ENCODE measurements at regions not wholly inside any gene's neighbourhood (a gene's known extent, or its start where the extent isn't known, plus 50 kb on each side); places are given as distances from the start of the nearest gene placed in this dataset.

- DNase-seq, result no peak
- intact Hi-C loops (cut with micrococcal nuclease), result no loop called here
- no peaks in the 10 kb centered on the region for H3K36me3 ChIP-seq
- H3K4me3 ChIP-seq, result no peak overlapping the region
- peaks cover 51% of the 10 kb centered on the region for H3K27me3 ChIP-seq (ENCODE audit: low read depth)
- no peaks in the 10 kb centered on the region for H3K9me3 ChIP-seq (replicated peaks)
- H3K4me1 ChIP-seq, result no peaks in the 10 kb centered on the region
- no peak overlapping the region for H3K27ac ChIP-seq (replicated peaks)
- TF ChIP-seq CTCF (IDR thresholded peaks at IDR 0.05; ENCODE audit: borderline replicate concordance), result no peak
These were observed 111.7 kb upstream of the PUM3 start for GRCh38 chr9:2955575-2955974.

GRCh38 chr9:2939368-2939767, 95.5 kb upstream of the PUM3 start:
- H3K4me3 ChIP-seq, result no peak overlapping the region
- H3K36me3 ChIP-seq, result no peaks in the 10 kb centered on the region
- no peak overlapping the region for H3K27ac ChIP-seq (replicated peaks)
- no peak for DNase-seq
- H3K4me1 ChIP-seq, result no peaks in the 10 kb centered on the region
- no peak for TF ChIP-seq CTCF (IDR thresholded peaks at IDR 0.05; ENCODE audit: borderline replicate concordance)
- peaks cover 8% of the 10 kb centered on the region for H3K27me3 ChIP-seq (ENCODE audit: low read depth)
- H3K9me3 ChIP-seq (replicated peaks), result no peaks in the 10 kb centered on the region
- intact Hi-C loops (cut with micrococcal nuclease), result no loop called here

GRCh38 chr9:2936221-2936620, 92.3 kb upstream of the PUM3 start:
- no peak for TF ChIP-seq CTCF (IDR thresholded peaks at IDR 0.05; ENCODE audit: borderline replicate concordance)
- Histone ChIP-seq H3K4me3 (no peak overlapping the region), H3K9me3 (replicated peaks) (no peaks in the 10 kb centered on the region), H3K27me3 (ENCODE audit: low read depth) (peaks cover 13% of the 10 kb centered on the region), H3K36me3 (no peaks in the 10 kb centered on the region), H3K4me1 (no peaks in the 10 kb centered on the region), H3K27ac (replicated peaks) (no peak overlapping the region)
- DNase-seq, result no peak
- intact Hi-C loops (cut with micrococcal nuclease), result no loop called here

- no peak overlapping the region for H3K4me3 ChIP-seq
- no peaks in the 10 kb centered on the region for H3K9me3 ChIP-seq (replicated peaks)
- peaks cover 13% of the 10 kb centered on the region for H3K27me3 ChIP-seq (ENCODE audit: low read depth)
- no peak for DNase-seq
- H3K36me3 ChIP-seq, result no peaks in the 10 kb centered on the region
- intact Hi-C loops (cut with micrococcal nuclease), result no loop called here
- no peak overlapping the region for H3K27ac ChIP-seq (replicated peaks)
- no peak for TF ChIP-seq CTCF (IDR thresholded peaks at IDR 0.05; ENCODE audit: borderline replicate concordance)
- no peaks in the 10 kb centered on the region for H3K4me1 ChIP-seq
These were observed 91.0 kb upstream of the PUM3 start for GRCh38 chr9:2934883-2935282.

GRCh38 chr9:2934241-2934650, 90.4 kb upstream of the PUM3 start:
- intact Hi-C loops (cut with micrococcal nuclease), result no loop called here
- no peak for DNase-seq

More at GRCh38 chr9:2934241-2934650, 90.4 kb upstream of the PUM3 start:
- Histone ChIP-seq H3K4me1 (no peaks in the 10 kb centered on the region), H3K4me3 (no peak overlapping the region), H3K9me3 (replicated peaks) (no peaks in the 10 kb centered on the region), H3K27ac (replicated peaks) (no peak overlapping the region), H3K36me3 (no peaks in the 10 kb centered on the region), H3K27me3 (ENCODE audit: low read depth) (peaks cover 13% of the 10 kb centered on the region)
- TF ChIP-seq CTCF (IDR thresholded peaks at IDR 0.05; ENCODE audit: borderline replicate concordance), result no peak
